ENCODE measurements at regions not wholly inside any gene's neighbourhood (a gene's known extent, or its start where the extent isn't known, plus 50 kb on each side); places are given as distances from the start of the nearest gene placed in this dataset.

DNA sequence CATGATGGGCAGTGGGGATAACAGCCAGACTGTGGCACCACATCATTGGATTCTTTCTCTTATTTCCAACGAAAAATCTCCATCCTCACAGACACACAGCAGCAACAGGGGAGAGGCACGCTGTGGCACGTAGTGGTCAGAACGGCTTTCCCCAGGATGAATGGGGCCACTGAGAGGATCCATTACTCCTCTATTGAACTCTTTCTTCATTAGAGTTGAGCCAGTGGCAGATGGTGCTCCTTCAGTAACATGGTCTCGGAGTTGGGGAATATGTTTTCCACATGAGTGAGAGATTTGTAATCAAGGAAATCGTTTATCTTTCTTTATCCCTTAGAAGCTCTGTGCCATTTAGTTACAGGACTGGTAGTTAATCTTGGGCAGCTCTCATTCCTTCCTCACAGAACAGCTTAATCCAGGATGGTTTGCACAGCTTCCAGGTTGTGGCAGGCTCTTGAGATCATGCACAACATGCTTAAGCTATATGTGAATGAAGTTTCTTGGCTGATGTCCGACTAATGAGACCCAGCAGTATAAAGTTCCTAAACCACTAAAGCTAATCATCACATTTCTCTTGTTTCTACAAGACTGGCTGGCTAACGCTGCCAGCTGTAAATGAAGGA, 180.5 kb upstream of the SLC10A2 start:
- no peak for DNase-seq
- no peaks in the 10 kb centered on the region for H3K36me3 ChIP-seq (ENCODE audit: low read depth, missing control alignments)
- H3K9me3 ChIP-seq, result no peaks in the 10 kb centered on the region
- TF ChIP-seq, protein P1, sequence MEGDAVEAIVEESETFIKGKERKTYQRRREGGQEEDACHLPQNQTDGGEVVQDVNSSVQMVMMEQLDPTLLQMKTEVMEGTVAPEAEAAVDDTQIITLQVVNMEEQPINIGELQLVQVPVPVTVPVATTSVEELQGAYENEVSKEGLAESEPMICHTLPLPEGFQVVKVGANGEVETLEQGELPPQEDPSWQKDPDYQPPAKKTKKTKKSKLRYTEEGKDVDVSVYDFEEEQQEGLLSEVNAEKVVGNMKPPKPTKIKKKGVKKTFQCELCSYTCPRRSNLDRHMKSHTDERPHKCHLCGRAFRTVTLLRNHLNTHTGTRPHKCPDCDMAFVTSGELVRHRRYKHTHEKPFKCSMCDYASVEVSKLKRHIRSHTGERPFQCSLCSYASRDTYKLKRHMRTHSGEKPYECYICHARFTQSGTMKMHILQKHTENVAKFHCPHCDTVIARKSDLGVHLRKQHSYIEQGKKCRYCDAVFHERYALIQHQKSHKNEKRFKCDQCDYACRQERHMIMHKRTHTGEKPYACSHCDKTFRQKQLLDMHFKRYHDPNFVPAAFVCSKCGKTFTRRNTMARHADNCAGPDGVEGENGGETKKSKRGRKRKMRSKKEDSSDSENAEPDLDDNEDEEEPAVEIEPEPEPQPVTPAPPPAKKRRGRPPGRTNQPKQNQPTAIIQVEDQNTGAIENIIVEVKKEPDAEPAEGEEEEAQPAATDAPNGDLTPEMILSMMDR (IDR thresholded peaks at IDR 0.05), result no peak
- TF ChIP-seq POLR2A (IDR thresholded peaks at IDR 0.05), result no peak
- no peak overlapping the region for H3K4me3 ChIP-seq
- no peak overlapping the region for H3K27ac ChIP-seq
- H3K27me3 ChIP-seq, result no peaks in the 10 kb centered on the region
- H3K4me1 ChIP-seq, result no peaks in the 10 kb centered on the region
- intact Hi-C loops (cut with DNase I; ENCODE audit: low total_unique reads), result no loop called here
- WGBS, 2 donors, result 92% methylated on average over 8 of the region's 8 CpGs

DNA sequence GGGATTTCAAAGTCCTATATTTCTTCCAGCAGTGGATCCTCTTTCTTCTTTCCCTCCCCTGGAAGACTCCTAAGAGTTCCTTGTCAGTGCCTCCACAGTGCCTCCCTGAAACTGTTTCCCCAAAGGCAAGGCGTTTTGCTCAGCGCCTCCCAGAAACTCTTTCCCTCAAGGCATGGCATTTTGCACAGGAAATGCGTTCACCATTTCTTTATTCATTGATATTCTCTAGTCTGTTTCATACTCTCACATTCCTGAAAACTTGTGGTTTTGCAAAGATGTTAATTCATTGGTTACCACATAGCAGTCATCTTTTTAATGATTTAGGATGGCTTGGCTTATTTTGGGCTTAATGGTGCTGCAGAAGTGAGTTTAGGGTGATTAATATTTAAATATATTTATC, 177.3 kb upstream of the SLC10A2 start:
- Histone ChIP-seq H3K4me3 (no peak overlapping the region), H3K27me3 (no peaks in the 10 kb centered on the region), H3K27ac (no peak overlapping the region), H3K36me3 (ENCODE audit: low read depth, missing control alignments) (no peaks in the 10 kb centered on the region), H3K4me1 (no peaks in the 10 kb centered on the region), H3K9me3 (no peaks in the 10 kb centered on the region)
- WGBS, 2 donors, result 93 to 96% methylated on average over 3 of the region's 3 CpGs
- no peak for DNase-seq
- TF ChIP-seq, protein P1 (IDR thresholded peaks at IDR 0.05), result no peak
- TF ChIP-seq POLR2A (IDR thresholded peaks at IDR 0.05), result no peak
- intact Hi-C loops (cut with DNase I; ENCODE audit: low total_unique reads), result no loop called here

DNA sequence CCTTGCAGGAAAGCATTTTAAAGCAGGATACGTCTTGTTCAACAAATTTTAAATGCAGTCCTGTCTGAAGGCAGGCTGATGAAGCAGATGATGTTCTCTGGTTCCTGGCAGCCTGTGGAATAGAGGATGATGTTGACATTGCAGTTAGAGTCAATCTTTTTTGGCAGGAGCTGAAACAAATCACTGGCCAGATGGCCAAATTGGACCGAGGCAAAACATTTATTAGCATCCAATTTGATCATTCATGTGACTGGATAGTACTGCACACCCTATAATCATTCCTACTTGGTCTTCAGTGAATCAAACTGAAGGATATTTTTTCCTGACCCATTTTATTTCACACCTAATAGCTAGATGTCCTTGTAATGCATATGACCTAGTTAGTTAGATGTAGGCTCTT, 172.2 kb upstream of the SLC10A2 start:
- TF ChIP-seq POLR2A (IDR thresholded peaks at IDR 0.05), result no peak
- TF ChIP-seq, protein P1 (IDR thresholded peaks at IDR 0.05), result no peak
- H3K27ac ChIP-seq, result no peak overlapping the region
- DNase-seq, result no peak
- no peaks in the 10 kb centered on the region for H3K36me3 ChIP-seq (ENCODE audit: low read depth, missing control alignments)
- 43 to 63% methylated on average over 2 of the region's 2 CpGs for WGBS, 2 donors
- no peak overlapping the region for H3K4me3 ChIP-seq
- H3K27me3 ChIP-seq, result no peaks in the 10 kb centered on the region
- intact Hi-C loops (cut with DNase I; ENCODE audit: low total_unique reads), result no loop called here
- no peaks in the 10 kb centered on the region for H3K4me1 ChIP-seq
- no peaks in the 10 kb centered on the region for H3K9me3 ChIP-seq

DNA sequence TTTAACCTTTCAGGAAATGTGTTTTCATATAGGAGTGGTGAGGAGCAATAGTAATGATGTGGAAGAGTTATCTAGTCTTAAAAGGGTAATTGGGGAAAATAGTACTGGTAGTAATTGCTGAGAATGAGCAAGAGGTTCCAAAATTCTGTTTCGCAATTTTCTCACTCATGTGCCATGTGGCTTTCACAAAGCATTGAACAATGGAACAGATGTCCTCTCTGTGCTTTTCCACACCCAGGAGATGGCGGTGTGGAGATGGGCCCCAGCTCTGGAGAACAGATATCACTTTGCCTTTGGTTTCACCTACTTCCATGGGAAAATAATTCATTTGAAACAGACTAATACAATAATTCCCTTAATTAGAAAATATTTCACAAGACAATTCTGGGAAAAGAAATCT, 170.0 kb upstream of the SLC10A2 start:
- WGBS, 2 donors, result 90 to 93% methylated on average over 2 of the region's 2 CpGs
- H3K9me3 ChIP-seq, result no peaks in the 10 kb centered on the region
- H3K27ac ChIP-seq, result no peak overlapping the region
- no peak overlapping the region for H3K4me3 ChIP-seq
- DNase-seq, result no peak
- H3K27me3 ChIP-seq, result no peaks in the 10 kb centered on the region
- TF ChIP-seq POLR2A (IDR thresholded peaks at IDR 0.05), result no peak
- TF ChIP-seq, protein P1 (IDR thresholded peaks at IDR 0.05), result no peak
- H3K36me3 ChIP-seq (ENCODE audit: low read depth, missing control alignments), result no peaks in the 10 kb centered on the region
- H3K4me1 ChIP-seq, result no peaks in the 10 kb centered on the region
- intact Hi-C loops (cut with DNase I; ENCODE audit: low total_unique reads), result no loop called here

DNA sequence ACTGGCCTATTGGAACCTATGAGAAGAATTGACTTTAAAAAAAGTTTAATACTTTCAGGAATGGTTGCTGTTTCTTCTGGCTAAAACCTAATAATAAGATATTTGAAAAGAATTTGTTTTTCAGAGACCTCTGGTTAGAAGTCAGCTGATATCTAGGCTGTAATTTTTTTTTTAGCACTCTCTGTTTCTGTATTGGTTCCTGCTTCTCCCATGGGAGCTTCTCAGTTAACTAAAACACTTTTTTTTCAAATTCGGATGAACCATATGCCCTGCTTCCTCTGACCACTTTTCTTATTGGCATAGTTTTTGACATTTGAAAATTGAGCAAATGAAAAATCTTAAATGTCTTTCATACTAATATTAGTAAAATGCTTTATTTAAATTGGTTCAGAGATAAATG, 163.5 kb upstream of the SLC10A2 start:
- no peaks in the 10 kb centered on the region for H3K36me3 ChIP-seq (ENCODE audit: low read depth, missing control alignments)
- no peaks in the 10 kb centered on the region for H3K27me3 ChIP-seq
- no peaks in the 10 kb centered on the region for H3K4me1 ChIP-seq
- no peak for DNase-seq
- WGBS, 2 donors, result 63 to 77% methylated on average over 1 of the region's 1 CpG
- intact Hi-C loops (cut with DNase I; ENCODE audit: low total_unique reads), result no loop called here
- H3K9me3 ChIP-seq, result no peaks in the 10 kb centered on the region
- no peak for TF ChIP-seq POLR2A (IDR thresholded peaks at IDR 0.05)
- TF ChIP-seq, protein P1 (IDR thresholded peaks at IDR 0.05), result no peak
- no peak overlapping the region for H3K4me3 ChIP-seq
- H3K27ac ChIP-seq, result no peak overlapping the region
